DOHH2 (cell line): ENCODE measurements at regions not wholly inside any gene's neighbourhood (a gene's known extent, or its start where the extent isn't known, plus 50 kb on each side); places are given as distances from the start of the nearest gene placed in this dataset.

ENCODE experiments used
- EZH2phosphoT487 ChIP-seq: fragments of 200-600 bp; sonication (generic); IDR thresholded peaks from 2 replicates; pipeline ENCODE4 v1.6.1; 2017; ENCODE audit warnings: borderline replicate concordance, mild to moderate bottlenecking, antibody characterized with exemption, low read length, moderate library complexity, mixed read lengths
- TF ChIP-seq, protein P1 (sequence below): fragments of 200-600 bp; sonication (generic); IDR thresholded peaks from one replicate; pipeline ENCODE4 v1.5.1; 2014; ENCODE audit warnings: antibody characterized with exemption, mild to moderate bottlenecking, low read depth, low read length; ENCODE audit not compliant: poor library complexity, severe bottlenecking

- TF ChIP-seq, protein P1, sequence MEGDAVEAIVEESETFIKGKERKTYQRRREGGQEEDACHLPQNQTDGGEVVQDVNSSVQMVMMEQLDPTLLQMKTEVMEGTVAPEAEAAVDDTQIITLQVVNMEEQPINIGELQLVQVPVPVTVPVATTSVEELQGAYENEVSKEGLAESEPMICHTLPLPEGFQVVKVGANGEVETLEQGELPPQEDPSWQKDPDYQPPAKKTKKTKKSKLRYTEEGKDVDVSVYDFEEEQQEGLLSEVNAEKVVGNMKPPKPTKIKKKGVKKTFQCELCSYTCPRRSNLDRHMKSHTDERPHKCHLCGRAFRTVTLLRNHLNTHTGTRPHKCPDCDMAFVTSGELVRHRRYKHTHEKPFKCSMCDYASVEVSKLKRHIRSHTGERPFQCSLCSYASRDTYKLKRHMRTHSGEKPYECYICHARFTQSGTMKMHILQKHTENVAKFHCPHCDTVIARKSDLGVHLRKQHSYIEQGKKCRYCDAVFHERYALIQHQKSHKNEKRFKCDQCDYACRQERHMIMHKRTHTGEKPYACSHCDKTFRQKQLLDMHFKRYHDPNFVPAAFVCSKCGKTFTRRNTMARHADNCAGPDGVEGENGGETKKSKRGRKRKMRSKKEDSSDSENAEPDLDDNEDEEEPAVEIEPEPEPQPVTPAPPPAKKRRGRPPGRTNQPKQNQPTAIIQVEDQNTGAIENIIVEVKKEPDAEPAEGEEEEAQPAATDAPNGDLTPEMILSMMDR, result no peak
- no peak for TF ChIP-seq EZH2phosphoT487
Observed at GRCh38 chr17:72212041-72212440, 91.2 kb downstream of the SOX9 start.
